Activated naive CD4-positive, alpha-beta T cell treated with anti-CD3 and anti-CD28 coated beads, Interleukin-2, amount 50 U/mL, for 24 hours (primary cell): ENCODE measurements at regions not wholly inside any gene's neighbourhood (a gene's known extent, or its start where the extent isn't known, plus 50 kb on each side); places are given as distances from the start of the nearest gene placed in this dataset.
"Not testable (repeated sequence)": the region's sequence is repeated elsewhere in the genome, so short reads cannot be mapped to it uniquely, and the experiment has no call there.

Source experiments
- H3K27ac Mint-ChIP-seq: one replicate; pipeline ENCODE4 v1.8.0; 2021; ENCODE audit warnings: mild to moderate bottlenecking, mixed read lengths
- H3K27me3 Mint-ChIP-seq: one replicate; pipeline ENCODE4 v1.8.0; 2021; ENCODE audit warnings: mixed read lengths
- H3K36me3 Mint-ChIP-seq: one replicate; pipeline ENCODE4 v1.8.0; 2021; ENCODE audit warnings: mixed read lengths
- H3K4me1 Mint-ChIP-seq: one replicate; pipeline ENCODE4 v1.8.0; 2021; ENCODE audit warnings: mixed read lengths
- H3K4me3 Mint-ChIP-seq: one replicate; pipeline ENCODE4 v1.8.0; 2021; ENCODE audit warnings: mild to moderate bottlenecking, mixed read lengths
- H3K9me3 Mint-ChIP-seq: one replicate; pipeline ENCODE4 v1.8.0; 2021; ENCODE audit warnings: mixed read lengths

DNA sequence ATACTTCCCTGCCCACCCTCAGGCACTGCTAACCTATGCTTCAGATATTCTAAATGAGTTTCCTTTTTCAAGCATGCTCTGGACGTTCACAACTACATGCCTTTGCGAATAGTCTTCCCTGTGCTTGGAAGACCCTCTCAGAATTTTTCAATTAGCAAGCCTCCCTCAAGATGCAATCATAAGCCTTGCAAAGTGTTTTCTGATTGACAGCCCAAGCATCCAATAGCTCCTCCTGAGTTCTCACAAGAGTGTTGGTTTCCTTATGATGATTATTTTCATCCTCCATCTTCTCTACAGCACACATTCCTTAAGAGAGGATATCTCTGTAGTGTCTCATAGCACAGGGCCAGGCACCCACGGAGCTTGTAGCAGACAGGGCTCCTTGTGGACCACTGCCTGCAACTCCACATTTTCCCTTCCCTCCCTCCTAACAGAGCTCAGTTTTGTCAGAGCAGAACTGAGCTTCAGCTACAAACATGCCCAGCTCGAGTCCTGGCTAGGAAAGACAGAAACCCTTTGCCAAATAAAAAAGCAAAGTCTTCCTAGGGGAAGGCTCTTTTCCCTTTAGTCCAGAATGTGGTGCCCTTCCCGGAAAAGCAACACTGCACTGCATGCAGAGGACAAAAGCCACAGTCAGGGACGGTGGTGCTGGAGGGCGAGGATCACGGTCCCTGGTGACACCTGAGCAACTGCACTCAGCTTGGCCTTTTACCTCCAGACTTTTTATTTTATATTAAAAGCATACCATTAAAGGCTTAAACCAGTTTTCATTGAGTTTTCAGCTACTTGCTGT is 819.8 kb upstream of the ID2 start:
- no peaks in the 10 kb centered on the region for H3K9me3 Mint-ChIP-seq
- no peaks in the 10 kb centered on the region for H3K4me1 Mint-ChIP-seq
- H3K36me3 Mint-ChIP-seq = no peaks in the 10 kb centered on the region
- H3K27ac Mint-ChIP-seq = no peak overlapping the region
- no peak overlapping the region for H3K4me3 Mint-ChIP-seq
- H3K27me3 Mint-ChIP-seq = no peaks in the 10 kb centered on the region

DNA sequence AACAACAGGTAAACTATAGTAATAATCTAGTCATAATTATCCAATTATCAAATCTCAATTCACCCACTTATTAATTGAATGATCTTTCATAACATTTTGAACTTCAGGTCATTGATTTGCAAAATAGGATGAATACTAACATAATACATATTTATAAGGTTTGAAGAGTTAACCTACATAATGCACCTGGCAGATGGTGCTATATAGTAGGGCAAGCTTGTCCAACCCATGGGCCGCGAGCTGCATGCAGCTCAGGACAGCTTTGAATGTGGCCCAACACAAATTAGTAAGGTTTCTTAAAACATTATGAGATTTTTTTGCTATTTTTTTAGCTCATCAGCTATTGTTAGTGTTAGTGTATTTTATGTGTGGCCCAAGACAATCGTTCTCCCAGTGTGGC is 815.8 kb upstream of the ID2 start:
- Mint-ChIP-seq H3K27me3 (no peaks in the 10 kb centered on the region), H3K4me3 (no peak overlapping the region), H3K36me3 (no peaks in the 10 kb centered on the region), H3K4me1 (no peaks in the 10 kb centered on the region), H3K9me3 (no peaks in the 10 kb centered on the region), H3K27ac (no peak overlapping the region)

DNA sequence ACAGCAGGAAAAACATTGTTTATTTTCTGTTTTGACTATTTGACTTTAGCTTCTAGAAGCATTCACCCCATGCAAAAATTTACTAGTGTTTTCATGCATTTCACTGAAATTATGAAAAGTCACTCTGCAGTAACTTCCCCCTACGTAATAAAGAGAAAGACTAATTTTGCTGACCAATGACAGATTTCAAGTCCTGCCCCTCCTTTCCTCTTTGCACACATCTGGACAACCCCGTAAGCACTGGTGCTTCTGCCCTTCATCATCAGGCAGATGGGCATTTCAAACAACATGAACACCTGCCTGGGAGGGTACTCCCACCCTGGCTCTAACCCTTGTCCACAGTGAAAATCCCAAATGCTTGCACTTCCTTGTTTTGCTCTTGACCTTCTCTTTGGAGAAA is 815.0 kb upstream of the ID2 start:
- Mint-ChIP-seq H3K4me3 (no peak overlapping the region), H3K36me3 (no peaks in the 10 kb centered on the region), H3K27me3 (no peaks in the 10 kb centered on the region), H3K27ac (no peak overlapping the region), H3K4me1 (no peaks in the 10 kb centered on the region), H3K9me3 (no peaks in the 10 kb centered on the region)

DNA sequence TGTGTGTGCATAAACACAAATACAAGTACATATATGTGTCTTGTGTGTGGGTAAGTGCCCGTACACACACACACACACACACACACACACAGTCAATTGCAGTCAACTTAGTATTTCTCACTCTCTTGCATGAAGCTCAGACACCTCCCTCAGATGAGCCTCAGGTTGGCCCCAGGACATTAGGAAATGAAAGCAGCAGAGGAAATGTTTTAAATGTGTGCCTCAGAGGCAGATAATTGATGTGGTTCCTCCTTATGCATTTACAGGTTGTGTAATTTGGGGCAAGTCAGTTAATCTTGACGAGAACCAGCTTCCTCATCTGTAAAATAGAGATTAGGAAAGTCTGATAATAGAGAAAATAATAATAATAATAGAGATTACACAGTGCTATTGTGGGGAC is 814.0 kb upstream of the ID2 start:
- Mint-ChIP-seq H3K27ac (no peak overlapping the region), H3K4me3 (no peak overlapping the region), H3K4me1 (no peaks in the 10 kb centered on the region), H3K9me3 (no peaks in the 10 kb centered on the region), H3K27me3 (no peaks in the 10 kb centered on the region), H3K36me3 (no peaks in the 10 kb centered on the region)

DNA sequence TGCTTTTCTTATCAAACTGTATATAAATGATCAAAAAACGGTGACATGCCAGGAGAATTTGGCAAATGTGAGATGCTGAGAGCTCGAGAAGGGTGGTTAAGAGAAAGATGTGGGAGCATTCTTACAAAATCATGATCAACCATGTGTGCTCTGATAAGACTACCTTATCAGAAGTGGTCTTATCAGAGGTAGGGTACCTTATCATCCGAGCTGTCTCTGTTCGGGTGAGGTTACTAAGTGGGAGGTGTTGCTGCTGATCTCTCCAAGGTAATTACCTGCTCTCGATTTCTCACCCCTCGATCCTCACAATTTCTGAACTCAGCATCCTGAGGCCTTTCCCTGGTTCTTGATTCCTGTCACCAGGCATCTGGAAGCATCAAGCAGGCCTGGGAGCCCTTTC is 813.0 kb upstream of the ID2 start:
- Mint-ChIP-seq H3K4me1 (no peaks in the 10 kb centered on the region), H3K9me3 (no peaks in the 10 kb centered on the region), H3K36me3 (no peaks in the 10 kb centered on the region), H3K4me3 (no peak overlapping the region), H3K27ac (no peak overlapping the region), H3K27me3 (no peaks in the 10 kb centered on the region)

DNA sequence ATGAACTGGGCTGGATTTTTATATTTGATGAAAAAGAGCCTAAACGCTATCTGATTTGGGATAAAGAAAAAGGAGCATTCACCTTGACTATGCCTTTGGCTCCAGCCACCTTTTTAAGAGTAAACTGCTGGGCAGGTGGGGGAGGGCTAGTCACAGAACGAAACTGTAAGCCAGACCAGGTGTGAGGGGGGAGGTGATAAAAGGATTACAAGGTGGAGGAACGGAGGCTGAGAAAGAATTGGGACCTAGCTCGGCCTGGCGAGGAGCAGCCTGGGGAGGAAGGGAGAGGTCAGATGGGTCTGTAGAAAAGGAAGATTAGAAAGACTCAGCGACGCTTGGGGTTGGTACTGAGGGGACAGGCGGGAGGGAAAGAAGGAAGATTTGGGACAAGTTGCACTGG is 805.4 kb upstream of the ID2 start:
- H3K4me3 Mint-ChIP-seq, H3K9me3 Mint-ChIP-seq, H3K27ac Mint-ChIP-seq, H3K4me1 Mint-ChIP-seq, H3K36me3 Mint-ChIP-seq, H3K27me3 Mint-ChIP-seq: not testable (repeated sequence)

DNA sequence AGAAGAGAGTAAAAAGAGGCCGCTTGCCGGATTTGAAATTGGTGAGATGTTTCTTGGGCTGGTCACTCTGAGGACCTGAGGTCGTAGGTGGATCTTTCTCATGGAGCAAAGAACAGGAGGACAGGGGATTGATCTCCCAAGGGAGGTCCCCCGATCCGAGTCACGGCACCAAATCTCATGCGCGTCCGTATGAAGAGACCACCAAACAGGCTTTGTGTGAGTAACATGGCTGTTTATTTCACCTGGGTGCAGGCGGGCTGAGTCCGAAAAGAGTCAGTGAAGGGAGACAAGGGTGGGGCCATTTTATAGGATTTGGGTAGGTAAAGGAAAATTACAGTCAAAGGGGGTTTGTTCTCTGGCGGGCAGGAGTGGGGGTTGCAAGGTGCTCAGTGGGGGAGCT is 803.6 kb upstream of the ID2 start:
- not testable (repeated sequence) for H3K36me3 Mint-ChIP-seq, H3K4me3 Mint-ChIP-seq, H3K27ac Mint-ChIP-seq, H3K27me3 Mint-ChIP-seq, H3K9me3 Mint-ChIP-seq, H3K4me1 Mint-ChIP-seq

DNA sequence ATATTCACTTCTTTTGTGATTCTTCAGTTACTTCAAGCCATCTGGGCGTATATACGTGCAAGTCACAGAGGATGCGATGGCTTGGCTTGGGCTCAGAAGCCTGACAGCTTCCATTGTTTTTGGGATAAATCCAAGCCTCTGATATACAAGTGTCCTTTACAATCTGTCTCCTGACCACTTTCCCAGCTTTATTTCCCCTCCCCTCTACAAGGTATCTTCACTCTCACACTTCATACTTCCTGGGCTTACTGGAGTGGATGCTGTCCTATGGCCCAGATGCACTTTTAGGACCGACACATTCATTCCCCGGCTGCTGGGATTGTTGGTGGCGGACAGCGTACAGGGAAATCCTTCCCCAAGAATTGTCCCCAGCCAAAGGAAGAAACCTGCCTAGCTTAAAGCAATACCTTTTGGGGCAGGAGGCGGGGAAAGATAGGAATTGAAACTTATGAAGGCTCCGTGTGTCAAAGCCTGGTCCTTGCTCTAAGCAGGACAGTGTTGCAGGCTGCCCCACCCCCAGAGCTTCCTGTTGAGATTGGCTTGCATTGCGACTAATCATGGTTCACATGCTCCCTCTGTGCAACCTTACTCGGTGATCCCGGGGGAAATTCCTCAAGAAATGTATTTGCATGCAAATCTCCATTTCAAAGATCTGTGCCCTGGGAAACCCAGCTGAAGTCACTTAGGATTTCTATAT is 802.9 kb upstream of the ID2 start:
- no peaks in the 10 kb centered on the region for H3K36me3 Mint-ChIP-seq
- H3K9me3 Mint-ChIP-seq = no peaks in the 10 kb centered on the region
- H3K27ac Mint-ChIP-seq = no peak overlapping the region
- H3K27me3 Mint-ChIP-seq = no peaks in the 10 kb centered on the region
- no peak overlapping the region for H3K4me3 Mint-ChIP-seq
- no peaks in the 10 kb centered on the region for H3K4me1 Mint-ChIP-seq

DNA sequence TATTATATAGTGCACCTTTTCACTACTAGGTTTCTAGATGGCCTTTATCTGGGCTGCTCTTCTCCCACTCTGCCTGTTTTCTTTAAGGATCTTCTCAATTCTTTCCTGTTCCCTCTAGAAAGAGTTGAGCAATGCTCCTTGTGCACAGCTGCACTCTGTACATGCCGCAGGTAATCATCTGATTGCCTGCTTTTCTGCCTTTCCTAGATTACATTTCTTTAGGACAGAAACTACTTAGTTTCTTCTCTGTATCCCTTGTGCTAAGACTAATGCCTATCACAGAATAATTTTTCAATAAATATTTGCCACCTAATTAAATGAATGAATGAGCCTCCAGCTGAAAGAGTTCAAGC is 802.4 kb upstream of the ID2 start:
- Mint-ChIP-seq H3K9me3 (no peaks in the 10 kb centered on the region), H3K4me1 (no peaks in the 10 kb centered on the region), H3K36me3 (no peaks in the 10 kb centered on the region), H3K27ac (no peak overlapping the region), H3K4me3 (no peak overlapping the region), H3K27me3 (no peaks in the 10 kb centered on the region)

DNA sequence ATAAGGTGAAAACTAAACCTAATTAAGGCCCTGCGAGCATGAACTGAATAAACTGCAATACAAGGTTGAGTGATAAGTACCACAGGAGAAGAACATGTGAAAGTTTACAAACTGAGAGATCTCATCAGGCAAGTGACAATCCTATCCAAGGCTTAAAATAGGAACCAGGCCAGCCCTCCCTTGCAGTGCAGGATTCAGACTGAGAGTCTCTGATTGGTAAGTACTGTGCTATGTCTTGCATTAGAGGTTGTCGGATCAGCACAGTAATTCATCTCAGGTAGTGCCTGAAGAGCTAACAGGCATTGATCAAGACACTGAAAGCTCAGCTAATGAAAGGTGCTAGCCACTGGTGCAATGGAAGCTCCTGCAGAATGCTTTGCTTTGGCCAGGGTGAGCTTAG is 801.7 kb upstream of the ID2 start:
- Mint-ChIP-seq H3K36me3 (no peaks in the 10 kb centered on the region), H3K9me3 (no peaks in the 10 kb centered on the region), H3K4me3 (no peak overlapping the region), H3K27ac (no peak overlapping the region), H3K4me1 (no peaks in the 10 kb centered on the region), H3K27me3 (no peaks in the 10 kb centered on the region)

DNA sequence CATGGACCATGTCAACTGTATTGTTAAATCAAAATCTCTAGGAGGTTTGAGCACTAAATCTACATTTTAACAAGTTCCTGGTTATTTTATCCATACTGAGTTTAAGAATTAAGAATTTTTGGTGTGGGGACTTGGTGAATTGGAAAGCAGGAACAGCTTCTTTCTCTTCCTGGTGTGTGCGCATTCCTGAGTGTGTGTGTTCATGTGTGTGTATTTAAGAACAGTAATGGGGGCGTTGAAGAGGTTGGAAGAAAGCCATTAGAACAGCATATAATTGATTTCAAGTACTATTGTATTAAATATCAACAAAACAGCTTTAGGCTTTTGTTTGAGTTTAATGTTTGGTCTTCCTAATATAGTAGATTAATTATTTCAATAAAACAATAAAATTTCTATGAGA is 801.3 kb upstream of the ID2 start:
- Mint-ChIP-seq H3K4me1 (no peaks in the 10 kb centered on the region), H3K27ac (no peak overlapping the region), H3K9me3 (no peaks in the 10 kb centered on the region), H3K27me3 (no peaks in the 10 kb centered on the region), H3K36me3 (no peaks in the 10 kb centered on the region), H3K4me3 (no peak overlapping the region)

DNA sequence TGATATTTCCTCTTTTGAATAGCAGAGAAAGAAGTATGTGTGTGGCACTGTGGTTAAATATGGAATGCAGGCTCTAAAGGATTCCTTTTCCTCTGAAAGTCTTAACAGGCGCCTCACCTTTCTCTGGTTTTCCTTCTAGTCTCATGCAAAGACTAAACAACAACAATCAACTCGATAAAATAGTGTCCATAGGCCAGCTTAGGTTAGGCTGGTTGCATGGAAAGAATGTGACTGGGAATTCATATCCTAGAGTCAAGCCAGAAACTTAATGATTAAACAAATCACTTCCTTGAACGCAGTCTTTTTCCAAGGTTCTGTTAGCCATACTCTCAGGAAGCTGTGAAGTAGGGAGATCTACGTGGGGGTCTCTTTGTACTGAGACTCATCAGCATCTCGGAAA is 800.8 kb upstream of the ID2 start:
- Mint-ChIP-seq H3K27ac (no peak overlapping the region), H3K4me3 (no peak overlapping the region), H3K9me3 (no peaks in the 10 kb centered on the region), H3K36me3 (no peaks in the 10 kb centered on the region), H3K4me1 (no peaks in the 10 kb centered on the region), H3K27me3 (no peaks in the 10 kb centered on the region)

DNA sequence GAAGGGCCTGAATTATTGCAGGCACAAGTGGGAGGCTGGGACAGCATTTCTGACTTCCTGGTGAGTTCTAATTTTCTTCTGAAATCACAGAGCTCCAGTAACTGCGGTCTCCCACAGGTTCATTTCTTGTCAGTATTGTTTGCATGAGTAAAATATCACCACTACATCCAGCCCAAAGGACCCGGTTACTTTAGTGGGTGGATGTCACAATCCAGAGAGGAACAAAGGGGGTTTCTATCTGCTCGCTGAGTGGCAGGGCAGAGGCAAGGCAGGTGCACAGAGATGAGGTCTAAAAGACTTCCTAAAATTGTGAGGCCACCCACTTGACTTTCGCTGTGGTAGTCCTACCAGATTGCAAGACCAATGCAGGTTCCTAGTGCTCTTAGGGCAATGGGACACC is 800.4 kb upstream of the ID2 start:
- H3K9me3 Mint-ChIP-seq = no peaks in the 10 kb centered on the region
- no peaks in the 10 kb centered on the region for H3K27me3 Mint-ChIP-seq
- H3K27ac Mint-ChIP-seq = no peak overlapping the region
- H3K4me1 Mint-ChIP-seq = no peaks in the 10 kb centered on the region
- H3K4me3 Mint-ChIP-seq = no peak overlapping the region
- no peaks in the 10 kb centered on the region for H3K36me3 Mint-ChIP-seq

DNA sequence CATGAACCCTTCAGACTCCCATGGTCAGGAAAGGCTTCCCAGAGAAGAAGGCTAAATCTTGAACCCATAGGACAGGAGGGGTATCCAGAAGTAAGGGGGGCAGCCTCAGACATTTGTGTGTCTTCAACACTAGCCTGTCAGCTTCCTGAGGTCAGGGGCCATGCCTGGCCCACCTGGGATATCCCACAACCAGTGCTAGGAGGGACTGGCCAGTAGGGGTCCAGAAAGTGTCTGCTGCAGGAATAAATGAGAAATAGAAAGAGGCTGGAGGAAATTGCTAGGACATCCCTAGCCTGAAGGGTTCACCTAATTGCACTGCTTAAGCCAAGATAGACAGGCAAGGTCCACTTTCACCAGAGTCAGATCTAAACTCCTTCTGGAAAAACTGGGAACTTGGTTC is 799.6 kb upstream of the ID2 start:
- Mint-ChIP-seq H3K36me3 (no peaks in the 10 kb centered on the region), H3K27ac (no peak overlapping the region), H3K4me3 (no peak overlapping the region), H3K9me3 (no peaks in the 10 kb centered on the region), H3K27me3 (no peaks in the 10 kb centered on the region), H3K4me1 (no peaks in the 10 kb centered on the region)

DNA sequence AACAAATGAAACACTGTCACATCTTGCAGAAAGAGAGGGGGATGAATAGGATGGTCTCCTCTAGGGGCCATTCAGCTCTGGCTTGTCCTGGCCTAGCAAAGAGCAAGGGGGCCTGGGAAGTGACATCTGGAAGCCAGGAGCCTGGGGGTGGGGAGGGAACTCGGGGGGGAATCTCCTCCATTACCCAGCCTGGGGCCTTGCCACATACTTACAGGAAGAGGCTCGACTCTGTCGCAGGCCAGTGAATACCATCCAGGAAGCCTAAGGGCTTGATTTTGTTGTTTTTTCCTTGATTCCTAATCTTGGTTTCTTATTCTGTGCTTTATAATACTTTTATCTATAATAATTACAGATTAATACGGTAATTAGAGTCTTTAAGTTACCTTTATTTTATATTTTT is 797.5 kb upstream of the ID2 start:
- H3K9me3 Mint-ChIP-seq = no peaks in the 10 kb centered on the region
- H3K4me1 Mint-ChIP-seq = no peaks in the 10 kb centered on the region
- H3K36me3 Mint-ChIP-seq = no peaks in the 10 kb centered on the region
- no peak overlapping the region for H3K4me3 Mint-ChIP-seq
- no peak overlapping the region for H3K27ac Mint-ChIP-seq
- H3K27me3 Mint-ChIP-seq = no peaks in the 10 kb centered on the region

DNA sequence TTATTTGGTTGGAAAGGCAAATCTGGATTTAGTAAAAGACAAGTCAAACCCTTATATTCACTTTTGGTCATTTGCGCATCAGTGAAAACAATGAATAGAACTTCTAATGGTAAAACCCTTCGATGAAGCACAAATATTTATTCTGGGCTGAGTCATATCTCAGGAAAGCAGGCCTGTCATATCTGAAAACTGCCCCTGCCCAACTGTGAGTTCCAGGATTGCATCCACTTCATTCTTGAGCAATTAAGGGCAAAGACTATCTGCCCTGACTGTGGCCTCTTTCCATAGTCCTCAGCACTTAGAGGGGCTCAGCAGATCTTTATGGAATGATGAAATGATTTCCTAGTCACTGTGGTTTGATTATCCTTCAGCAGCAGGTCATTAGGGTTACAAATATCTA is 795.2 kb upstream of the ID2 start:
- H3K9me3 Mint-ChIP-seq = no peaks in the 10 kb centered on the region
- no peaks in the 10 kb centered on the region for H3K4me1 Mint-ChIP-seq
- no peak overlapping the region for H3K27ac Mint-ChIP-seq
- no peaks in the 10 kb centered on the region for H3K27me3 Mint-ChIP-seq
- H3K36me3 Mint-ChIP-seq = no peaks in the 10 kb centered on the region
- no peak overlapping the region for H3K4me3 Mint-ChIP-seq

DNA sequence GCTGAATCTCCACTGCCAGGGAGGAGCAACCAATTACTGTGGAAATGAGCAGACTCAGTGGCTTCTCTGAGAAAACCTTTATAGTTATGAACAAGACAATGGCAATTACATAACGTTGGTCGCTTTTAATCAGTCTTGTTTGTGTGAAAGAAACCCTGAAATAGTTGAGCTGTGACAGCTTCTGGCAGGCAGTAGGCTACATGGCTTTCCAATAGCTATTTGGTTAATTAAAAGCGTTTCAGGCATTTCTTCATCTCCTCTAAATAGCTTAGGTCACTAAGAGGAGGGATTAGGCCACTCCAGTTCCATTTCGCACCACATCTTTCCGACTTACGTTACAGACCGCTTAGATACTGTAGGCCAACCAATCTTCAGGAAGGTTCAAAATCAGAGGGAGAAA is 794.4 kb upstream of the ID2 start:
- H3K4me1 Mint-ChIP-seq = no peaks in the 10 kb centered on the region
- no peak overlapping the region for H3K4me3 Mint-ChIP-seq
- peaks cover 5% of the 10 kb centered on the region for H3K9me3 Mint-ChIP-seq
- H3K27ac Mint-ChIP-seq = no peak overlapping the region
- H3K36me3 Mint-ChIP-seq = no peaks in the 10 kb centered on the region
- H3K27me3 Mint-ChIP-seq = no peaks in the 10 kb centered on the region
